MCF 10A (cell line): ENCODE measurements at regions not wholly inside any gene's neighbourhood (a gene's known extent, or its start where the extent isn't known, plus 50 kb on each side); places are given as distances from the start of the nearest gene placed in this dataset.

Experiments used
- BruUV-seq: library from RNA; stranded (reverse); fragments of 400-500 nt; replicated peaks from 2 replicates; lab custom pipeline; 2021; lab: Mats Ljungman, UMichigan
- CTCF ChIA-PET: fragments of 300-600 bp; sonication (Branson Sonifier 250); formaldehyde crosslinking; extraction: SDS; loops from one replicate; lab custom pipeline; 2021; ENCODE audit warnings: antibody characterized with exemption, inconsistent platforms; lab: Yijun Ruan, JAX
- POLR2A ChIA-PET: fragments of 300-600, 350-650 bp; sonication (Branson Sonifier 250); formaldehyde crosslinking; extraction: SDS; loops from one replicate; lab custom pipeline; 2020; ENCODE audit warnings: antibody characterized with exemption, inconsistent platforms; lab: Yijun Ruan, JAX
- DNase-seq: peaks from one replicate; pipeline ENCODE4 v3.0.0-alpha.2; 2018; ENCODE audit not compliant: unreplicated experiment
- H3K27ac Mint-ChIP-seq: one replicate; pipeline ENCODE4 v1.8.0; 2022; ENCODE audit warnings: mild to moderate bottlenecking, low read depth, mixed read lengths; ENCODE audit not compliant: unreplicated experiment
- H3K27me3 Mint-ChIP-seq: one replicate; pipeline ENCODE4 v1.8.0; 2022; ENCODE audit warnings: mixed read lengths; ENCODE audit not compliant: insufficient read depth, unreplicated experiment
- H3K36me3 Mint-ChIP-seq: one replicate; pipeline ENCODE4 v1.8.0; 2022; ENCODE audit warnings: mild to moderate bottlenecking, moderate library complexity, mixed read lengths; ENCODE audit not compliant: insufficient read depth, unreplicated experiment
- H3K4me1 Mint-ChIP-seq: one replicate; pipeline ENCODE4 v1.8.0; 2022; ENCODE audit warnings: mixed read lengths; ENCODE audit not compliant: insufficient read depth, unreplicated experiment
- H3K4me3 Mint-ChIP-seq: one replicate; pipeline ENCODE4 v1.8.0; 2022; ENCODE audit warnings: mild to moderate bottlenecking, moderate library complexity, mixed read lengths; ENCODE audit not compliant: unreplicated experiment
- H3K9me3 Mint-ChIP-seq: one replicate; pipeline ENCODE4 v1.8.0; 2022; ENCODE audit warnings: mixed read lengths; ENCODE audit not compliant: unreplicated experiment
- intact Hi-C: fragments of 100-400 bp; cut with micrococcal nuclease; formaldehyde crosslinking; loops from 2 replicates; pipeline ENCODE4 v1.14.1; 2022
- TF ChIP-seq, protein P1 (sequence below): fragments of 200-600 bp; IDR thresholded peaks from one replicate; pipeline ENCODE4 v1.8.0; 2022; ENCODE audit warnings: antibody characterized with exemption, mild to moderate bottlenecking; ENCODE audit not compliant: unreplicated experiment

GRCh38 chr6:145506136-145506535 lies 229.2 kb downstream of the EPM2A start:
- H3K27me3 Mint-ChIP-seq, result no peaks in the 10 kb centered on the region
- no TSS peak for BruUV-seq
- TF ChIP-seq, protein P1, sequence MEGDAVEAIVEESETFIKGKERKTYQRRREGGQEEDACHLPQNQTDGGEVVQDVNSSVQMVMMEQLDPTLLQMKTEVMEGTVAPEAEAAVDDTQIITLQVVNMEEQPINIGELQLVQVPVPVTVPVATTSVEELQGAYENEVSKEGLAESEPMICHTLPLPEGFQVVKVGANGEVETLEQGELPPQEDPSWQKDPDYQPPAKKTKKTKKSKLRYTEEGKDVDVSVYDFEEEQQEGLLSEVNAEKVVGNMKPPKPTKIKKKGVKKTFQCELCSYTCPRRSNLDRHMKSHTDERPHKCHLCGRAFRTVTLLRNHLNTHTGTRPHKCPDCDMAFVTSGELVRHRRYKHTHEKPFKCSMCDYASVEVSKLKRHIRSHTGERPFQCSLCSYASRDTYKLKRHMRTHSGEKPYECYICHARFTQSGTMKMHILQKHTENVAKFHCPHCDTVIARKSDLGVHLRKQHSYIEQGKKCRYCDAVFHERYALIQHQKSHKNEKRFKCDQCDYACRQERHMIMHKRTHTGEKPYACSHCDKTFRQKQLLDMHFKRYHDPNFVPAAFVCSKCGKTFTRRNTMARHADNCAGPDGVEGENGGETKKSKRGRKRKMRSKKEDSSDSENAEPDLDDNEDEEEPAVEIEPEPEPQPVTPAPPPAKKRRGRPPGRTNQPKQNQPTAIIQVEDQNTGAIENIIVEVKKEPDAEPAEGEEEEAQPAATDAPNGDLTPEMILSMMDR, result no peak
- H3K36me3 Mint-ChIP-seq, result peaks cover 5% of the 10 kb centered on the region
- intact Hi-C loops, result no loop called here
- DNase-seq, result no peak
- H3K27ac Mint-ChIP-seq, result no peak overlapping the region
- peaks cover 10% of the 10 kb centered on the region for H3K4me1 Mint-ChIP-seq
- ChIA-PET POLR2A (interaction anchor here (3.3 kb wide), 1 partner anchor 23 kb away, joined by 10 read pairs; no protein-coding TSS in a partner anchor), CTCF (no interaction called here)
- no peak overlapping the region for H3K4me3 Mint-ChIP-seq
- peaks cover 8% of the 10 kb centered on the region for H3K9me3 Mint-ChIP-seq

DNA sequence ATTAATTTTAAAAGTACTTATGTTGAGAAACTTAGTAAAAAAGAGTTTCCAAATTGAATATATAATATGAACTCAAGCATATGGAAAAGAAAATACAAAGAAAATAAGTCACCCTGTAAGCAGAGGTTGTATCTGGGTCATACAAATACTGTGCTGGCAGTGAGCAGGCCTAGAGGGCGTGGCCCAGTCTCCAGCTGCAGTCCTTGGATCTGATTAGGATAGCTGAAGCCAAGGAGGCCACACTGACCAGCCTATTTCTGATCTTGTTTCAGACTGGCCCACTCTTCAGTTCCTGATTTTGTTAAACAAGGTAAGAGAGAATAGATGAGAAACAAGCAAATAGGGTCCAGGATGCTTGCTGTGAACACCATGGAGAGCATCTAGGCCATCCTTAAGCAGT lies 228.8 kb downstream of the EPM2A start:
- CTCF ChIA-PET, result interaction anchor here (0.6 kb wide), 1 partner anchor 409 kb away, joined by 3 read pairs; no protein-coding TSS in a partner anchor
- TF ChIP-seq, protein P1, result no peak
- peaks cover 8% of the 10 kb centered on the region for H3K9me3 Mint-ChIP-seq
- POLR2A ChIA-PET, result interaction anchor here (3.3 kb wide), 1 partner anchor 23 kb away, joined by 10 read pairs; no protein-coding TSS in a partner anchor
- no peak overlapping the region for H3K27ac Mint-ChIP-seq
- peaks cover 10% of the 10 kb centered on the region for H3K4me1 Mint-ChIP-seq
- peak; percentile 34 for DNase-seq
- H3K4me3 Mint-ChIP-seq, result no peak overlapping the region
- H3K36me3 Mint-ChIP-seq, result peaks cover 5% of the 10 kb centered on the region
- intact Hi-C loops, result no loop called here
- H3K27me3 Mint-ChIP-seq, result no peaks in the 10 kb centered on the region
- BruUV-seq, result no TSS peak

- DNase-seq, result peak; percentile 60
These were observed 228.1 kb downstream of the EPM2A start for GRCh38 chr6:145507239-145507638.

DNA sequence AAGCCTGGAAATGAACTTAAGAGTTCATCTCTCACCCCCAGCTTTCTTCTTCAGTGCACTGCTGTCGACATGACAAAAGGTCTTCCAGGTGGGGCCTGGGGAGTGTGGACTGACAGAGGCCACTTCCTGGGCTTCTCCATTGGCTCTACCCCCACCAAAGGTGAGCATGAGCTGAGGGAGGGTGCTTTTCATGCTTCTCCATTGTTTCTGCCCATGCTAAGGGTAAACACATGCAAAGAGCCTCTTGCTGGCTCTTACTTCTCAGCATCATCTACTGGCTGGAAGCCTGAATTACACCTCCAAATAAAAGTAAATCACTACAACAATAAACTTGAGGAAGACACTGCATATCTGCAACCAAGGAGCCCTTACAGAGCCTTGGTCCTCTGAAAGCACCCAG lies 227.2 kb downstream of the EPM2A start:
- CTCF ChIA-PET, result no interaction called here
- peak; percentile 3 for DNase-seq
- H3K4me1 Mint-ChIP-seq, result peaks cover 14% of the 10 kb centered on the region
- TF ChIP-seq, protein P1, result peak; percentile 8
- no peak overlapping the region for H3K27ac Mint-ChIP-seq
- POLR2A ChIA-PET, result interaction anchor here (3.3 kb wide), 1 partner anchor 25 kb away, joined by 10 read pairs; no protein-coding TSS in a partner anchor
- peaks cover 5% of the 10 kb centered on the region for H3K36me3 Mint-ChIP-seq
- intact Hi-C loops, result no loop called here
- BruUV-seq, result no TSS peak
- no peak overlapping the region for H3K4me3 Mint-ChIP-seq
- H3K9me3 Mint-ChIP-seq, result peaks cover 8% of the 10 kb centered on the region
- H3K27me3 Mint-ChIP-seq, result no peaks in the 10 kb centered on the region

More at GRCh38 chr6:145507239-145507638, 228.1 kb downstream of the EPM2A start:
- ChIA-PET CTCF (interaction anchor here (0.6 kb wide), 1 partner anchor 409 kb away, joined by 3 read pairs; no protein-coding TSS in a partner anchor), POLR2A (interaction anchor here (3.3 kb wide), 1 partner anchor 24 kb away, joined by 10 read pairs; no protein-coding TSS in a partner anchor)
- peaks cover 10% of the 10 kb centered on the region for H3K4me1 Mint-ChIP-seq
- H3K27ac Mint-ChIP-seq, result no peak overlapping the region
- no TSS peak for BruUV-seq
- H3K4me3 Mint-ChIP-seq, result no peak overlapping the region
- peaks cover 8% of the 10 kb centered on the region for H3K9me3 Mint-ChIP-seq
- H3K27me3 Mint-ChIP-seq, result no peaks in the 10 kb centered on the region
- intact Hi-C loops, result no loop called here
- TF ChIP-seq, protein P1, result no peak
- peaks cover 5% of the 10 kb centered on the region for H3K36me3 Mint-ChIP-seq
